Osteoblast (primary cell): ENCODE measurements at regions not wholly inside any gene's neighbourhood (a gene's known extent, or its start where the extent isn't known, plus 50 kb on each side); places are given as distances from the start of the nearest gene placed in this dataset.

ENCODE experiments used
- DNase-seq: peaks from one replicate; pipeline ENCODE4 v3.0.0; 2011; ENCODE audit warnings: low spot score, mixed read lengths; ENCODE audit not compliant: insufficient read length; ENCODE audit errors: missing footprints
- H2AFZ ChIP-seq: 2 replicates; pipeline ENCODE4 v1.6.0; 2011; ENCODE audit warnings: mild to moderate bottlenecking, low read length
- H3K27ac ChIP-seq: 2 replicates; pipeline ENCODE4 v1.5.1; 2011; ENCODE audit warnings: mild to moderate bottlenecking, low read depth, low read length, moderate library complexity
- H3K27me3 ChIP-seq: 2 replicates; pipeline ENCODE4 v1.6.0; 2012; ENCODE audit warnings: mild to moderate bottlenecking, control low read depth, inconsistent platforms, low read length, moderate library complexity; ENCODE audit not compliant: insufficient read depth
- H3K36me3 ChIP-seq: 2 replicates; pipeline ENCODE4 v1.5.1; 2011; ENCODE audit warnings: mild to moderate bottlenecking, low read length, control low read depth, moderate library complexity; ENCODE audit not compliant: insufficient read depth
- H3K4me1 ChIP-seq: 2 replicates; pipeline ENCODE4 v1.5.1; 2011; ENCODE audit warnings: mild to moderate bottlenecking, low read length, control low read depth, moderate library complexity; ENCODE audit not compliant: insufficient read depth
- H3K4me2 ChIP-seq: 2 replicates; pipeline ENCODE4 v1.6.0; 2011; ENCODE audit warnings: mild to moderate bottlenecking, low read length; ENCODE audit not compliant: insufficient read depth
- H3K4me3 ChIP-seq: fragments of 200-600 bp; sonication (generic); 3 replicates; pipeline ENCODE4 v1.5.1; 2012; ENCODE audit warnings: mild to moderate bottlenecking, low read length, inconsistent platforms; ENCODE audit not compliant: insufficient read depth
- H3K79me2 ChIP-seq: 2 replicates; pipeline ENCODE4 v1.6.0; 2012; ENCODE audit warnings: mild to moderate bottlenecking, low read length, control low read depth, inconsistent platforms; ENCODE audit not compliant: insufficient read depth
- H3K9me3 ChIP-seq: 2 replicates; pipeline ENCODE4 v1.5.1; 2011; ENCODE audit warnings: low read depth, low read length, control low read depth
- H4K20me1 ChIP-seq: 2 replicates; pipeline ENCODE4 v1.6.0; 2012; ENCODE audit warnings: mild to moderate bottlenecking, low read length, control low read depth; ENCODE audit not compliant: insufficient read depth
- TF ChIP-seq, protein P1 (sequence below): IDR thresholded peaks from 2 replicates; pipeline ENCODE4 v1.5.1; 2011; ENCODE audit warnings: mild to moderate bottlenecking, low read depth, low read length, moderate library complexity; ENCODE audit errors: extremely low read depth

DNA sequence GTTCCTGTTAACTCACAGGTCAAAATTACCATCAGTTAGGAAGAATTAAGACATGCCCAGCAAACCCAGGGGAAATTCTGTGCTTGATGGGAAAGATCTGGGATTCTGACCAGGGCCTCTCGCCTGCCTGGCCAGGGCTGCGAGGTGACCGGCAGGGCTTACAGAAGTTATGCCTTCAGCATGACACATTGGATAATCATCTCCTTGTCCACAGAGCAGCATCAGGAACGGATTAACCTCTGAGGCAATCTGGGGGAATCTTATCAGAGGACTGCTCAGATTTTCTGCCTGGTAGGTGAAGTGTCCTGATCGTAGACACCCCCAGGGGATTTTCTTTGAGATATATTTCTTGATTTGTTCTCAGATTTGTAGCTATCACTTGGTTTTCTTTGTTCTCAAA, 172.5 kb downstream of the HS3ST3A1 start:
- Histone ChIP-seq H3K27ac (peak overlapping the region; percentile 55), H3K4me2 (peak overlapping the region; percentile 32)

DNA sequence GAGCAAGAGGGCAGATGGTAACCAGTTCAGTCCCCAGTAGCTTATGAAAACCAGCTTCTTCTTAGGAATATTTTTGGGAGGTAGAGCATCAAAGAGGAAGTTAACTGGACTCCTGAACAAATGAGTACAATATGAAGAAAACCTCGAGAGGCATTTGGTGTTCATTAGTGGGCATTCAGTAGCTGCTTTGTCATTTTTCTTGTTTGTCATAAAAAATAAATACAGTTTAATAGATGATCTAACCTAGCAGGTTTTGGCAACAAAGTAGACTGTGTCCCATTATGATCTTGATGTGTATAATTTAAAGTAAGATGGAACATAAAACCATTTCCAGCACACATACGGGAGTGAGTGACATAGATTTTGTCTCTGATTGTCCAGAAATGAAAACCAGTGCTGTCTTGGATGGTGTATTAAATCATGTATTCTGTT, 173.1 kb downstream of the HS3ST3A1 start:
- no peak overlapping the region for H3K4me3 ChIP-seq
- no peaks in the 10 kb centered on the region for H3K79me2 ChIP-seq
- no peaks in the 10 kb centered on the region for H3K27me3 ChIP-seq
- H3K4me2 ChIP-seq, result peak overlapping the region; percentile 32
- DNase-seq, result no peak
- no peaks in the 10 kb centered on the region for H3K9me3 ChIP-seq
- H3K27ac ChIP-seq, result peak overlapping the region; percentile 55
- H2AFZ ChIP-seq, result no peak overlapping the region
- TF ChIP-seq, protein P1, sequence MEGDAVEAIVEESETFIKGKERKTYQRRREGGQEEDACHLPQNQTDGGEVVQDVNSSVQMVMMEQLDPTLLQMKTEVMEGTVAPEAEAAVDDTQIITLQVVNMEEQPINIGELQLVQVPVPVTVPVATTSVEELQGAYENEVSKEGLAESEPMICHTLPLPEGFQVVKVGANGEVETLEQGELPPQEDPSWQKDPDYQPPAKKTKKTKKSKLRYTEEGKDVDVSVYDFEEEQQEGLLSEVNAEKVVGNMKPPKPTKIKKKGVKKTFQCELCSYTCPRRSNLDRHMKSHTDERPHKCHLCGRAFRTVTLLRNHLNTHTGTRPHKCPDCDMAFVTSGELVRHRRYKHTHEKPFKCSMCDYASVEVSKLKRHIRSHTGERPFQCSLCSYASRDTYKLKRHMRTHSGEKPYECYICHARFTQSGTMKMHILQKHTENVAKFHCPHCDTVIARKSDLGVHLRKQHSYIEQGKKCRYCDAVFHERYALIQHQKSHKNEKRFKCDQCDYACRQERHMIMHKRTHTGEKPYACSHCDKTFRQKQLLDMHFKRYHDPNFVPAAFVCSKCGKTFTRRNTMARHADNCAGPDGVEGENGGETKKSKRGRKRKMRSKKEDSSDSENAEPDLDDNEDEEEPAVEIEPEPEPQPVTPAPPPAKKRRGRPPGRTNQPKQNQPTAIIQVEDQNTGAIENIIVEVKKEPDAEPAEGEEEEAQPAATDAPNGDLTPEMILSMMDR, result no peak
- H3K36me3 ChIP-seq, result no peaks in the 10 kb centered on the region
- H4K20me1 ChIP-seq, result no peaks in the 10 kb centered on the region
- peaks cover 16% of the 10 kb centered on the region for H3K4me1 ChIP-seq

More for the DNA sequence above, 172.5 kb downstream of the HS3ST3A1 start:
- Histone ChIP-seq H3K79me2 (no peaks in the 10 kb centered on the region), H3K4me3 (no peak overlapping the region), H3K27me3 (no peaks in the 10 kb centered on the region), H3K4me1 (peaks cover 16% of the 10 kb centered on the region), H4K20me1 (no peaks in the 10 kb centered on the region), H2AFZ (no peak overlapping the region), H3K9me3 (no peaks in the 10 kb centered on the region), H3K36me3 (no peaks in the 10 kb centered on the region)
- TF ChIP-seq, protein P1, result no peak
- peak; percentile 72 for DNase-seq

DNA sequence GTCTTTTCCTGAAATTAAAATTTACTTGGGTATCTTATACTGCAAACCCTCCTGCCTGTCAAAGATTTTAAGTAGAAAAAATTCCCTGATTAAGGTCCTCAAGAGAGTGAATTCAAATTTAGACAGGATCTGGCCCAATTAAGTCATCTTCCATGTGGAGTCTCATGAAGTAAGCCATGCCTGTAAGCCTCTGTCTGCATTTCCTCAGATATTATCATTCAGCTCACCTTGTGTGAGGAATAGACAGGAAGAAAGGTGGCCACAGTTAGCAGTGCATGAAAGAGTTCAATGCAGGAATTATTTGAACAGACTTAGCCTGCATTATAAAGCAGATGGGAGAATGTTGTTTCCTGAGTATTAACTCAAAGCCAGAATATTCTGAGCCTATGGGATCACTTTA, 174.7 kb downstream of the HS3ST3A1 start:
- Histone ChIP-seq H3K36me3 (no peaks in the 10 kb centered on the region), H3K27ac (no peak overlapping the region), H2AFZ (no peak overlapping the region), H3K4me1 (peaks cover 20% of the 10 kb centered on the region), H3K4me2 (no peak overlapping the region), H3K9me3 (no peaks in the 10 kb centered on the region), H3K79me2 (no peaks in the 10 kb centered on the region), H3K27me3 (no peaks in the 10 kb centered on the region), H3K4me3 (no peak overlapping the region), H4K20me1 (no peaks in the 10 kb centered on the region)
- TF ChIP-seq, protein P1, result no peak
- no peak for DNase-seq

DNA sequence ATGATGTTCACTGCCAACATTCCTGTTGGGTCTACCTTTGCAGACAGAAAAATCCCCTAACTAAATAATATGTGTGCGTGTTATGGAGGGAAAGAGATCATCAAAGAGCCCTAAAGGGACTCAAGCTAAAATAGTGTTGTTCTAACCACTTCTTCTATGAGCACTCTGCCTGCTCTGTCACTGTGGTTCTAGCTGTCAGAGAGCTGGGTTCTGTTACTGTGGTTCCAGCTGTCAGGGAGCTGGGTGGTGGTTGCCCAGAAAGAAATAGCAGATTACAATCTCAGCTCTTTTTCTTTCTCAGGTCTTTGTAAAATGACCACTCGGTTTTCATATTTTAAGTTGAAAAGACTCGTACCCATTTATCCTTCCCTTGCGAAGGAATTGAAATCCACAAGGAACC, 176.3 kb downstream of the HS3ST3A1 start:
- no peaks in the 10 kb centered on the region for H3K27me3 ChIP-seq
- TF ChIP-seq, protein P1, result no peak
- DNase-seq, result no peak
- no peaks in the 10 kb centered on the region for H3K79me2 ChIP-seq
- no peak overlapping the region for H2AFZ ChIP-seq
- H3K4me3 ChIP-seq, result no peak overlapping the region
- H3K27ac ChIP-seq, result no peak overlapping the region
- H4K20me1 ChIP-seq, result no peaks in the 10 kb centered on the region
- H3K9me3 ChIP-seq, result no peaks in the 10 kb centered on the region
- H3K36me3 ChIP-seq, result no peaks in the 10 kb centered on the region
- H3K4me2 ChIP-seq, result no peak overlapping the region
- H3K4me1 ChIP-seq, result peaks cover 35% of the 10 kb centered on the region
